ENCODE measurements at regions not wholly inside any gene's neighbourhood (a gene's known extent, or its start where the extent isn't known, plus 50 kb on each side); places are given as distances from the start of the nearest gene placed in this dataset.

GRCh38 chr2:40754912-40755311, 303.0 kb upstream of the SLC8A1 start:
- H3K27ac ChIP-seq (ENCODE audit: low read depth in 2 of 2, low read length in 2 of 2), result no peak overlapping the region
- no peaks in the 10 kb centered on the region for H3K36me3 ChIP-seq (ENCODE audit: control insufficient read depth in 2 of 2, insufficient read depth in 2 of 2, low read length in 2 of 2)
- H3K9ac ChIP-seq (ENCODE audit: low read depth in 1 of 2, low read length in 2 of 2), result no peak overlapping the region
- no peaks in the 10 kb centered on the region for H3K27me3 ChIP-seq (ENCODE audit: control insufficient read depth in 2 of 2, insufficient read depth in 2 of 2, low read length in 2 of 2)
- H3K4me3 ChIP-seq (ENCODE audit: low read length in 2 of 2), result no peak overlapping the region
- no peaks in the 10 kb centered on the region for H3K4me1 ChIP-seq (ENCODE audit: control insufficient read depth in 2 of 2, insufficient read depth in 2 of 2, low read length in 2 of 2)
- peaks cover 0 to 3% of the 10 kb centered on the region in 2 donors for H3K9me3 ChIP-seq (ENCODE audit: control insufficient read depth in 2 of 2, low read length in 2 of 2)

GRCh38 chr2:40758401-40759155, 306.7 kb upstream of the SLC8A1 start:
- no peaks in the 10 kb centered on the region for H3K36me3 ChIP-seq (ENCODE audit: control insufficient read depth in 2 of 2, insufficient read depth in 2 of 2, low read length in 2 of 2)
- H3K9me3 ChIP-seq (ENCODE audit: control insufficient read depth in 2 of 2, low read length in 2 of 2), result no peaks in the 10 kb centered on the region
- H3K4me3 ChIP-seq (ENCODE audit: low read length in 2 of 2), result no peak overlapping the region
- no peak overlapping the region for H3K27ac ChIP-seq (ENCODE audit: low read depth in 2 of 2, low read length in 2 of 2)
- H3K27me3 ChIP-seq (ENCODE audit: control insufficient read depth in 2 of 2, insufficient read depth in 2 of 2, low read length in 2 of 2), result no peaks in the 10 kb centered on the region
- no peaks in the 10 kb centered on the region for H3K4me1 ChIP-seq (ENCODE audit: control insufficient read depth in 2 of 2, insufficient read depth in 2 of 2, low read length in 2 of 2)
- no peak overlapping the region for H3K9ac ChIP-seq (ENCODE audit: low read depth in 1 of 2, low read length in 2 of 2)

- H3K4me3 ChIP-seq (ENCODE audit: low read length in 2 of 2), result no peak overlapping the region
- H3K27ac ChIP-seq (ENCODE audit: low read depth in 2 of 2, low read length in 2 of 2), result no peak overlapping the region
- H3K9me3 ChIP-seq (ENCODE audit: control insufficient read depth in 2 of 2, low read length in 2 of 2), result no peaks in the 10 kb centered on the region
- no peak overlapping the region for H3K9ac ChIP-seq (ENCODE audit: low read depth in 1 of 2, low read length in 2 of 2)
- H3K4me1 ChIP-seq (ENCODE audit: control insufficient read depth in 2 of 2, insufficient read depth in 2 of 2, low read length in 2 of 2), result no peaks in the 10 kb centered on the region
- no peaks in the 10 kb centered on the region for H3K27me3 ChIP-seq (ENCODE audit: control insufficient read depth in 2 of 2, insufficient read depth in 2 of 2, low read length in 2 of 2)
- H3K36me3 ChIP-seq (ENCODE audit: control insufficient read depth in 2 of 2, insufficient read depth in 2 of 2, low read length in 2 of 2), result no peaks in the 10 kb centered on the region
Measured at GRCh38 chr2:40760071-40760666, 308.3 kb upstream of the SLC8A1 start.

DNA sequence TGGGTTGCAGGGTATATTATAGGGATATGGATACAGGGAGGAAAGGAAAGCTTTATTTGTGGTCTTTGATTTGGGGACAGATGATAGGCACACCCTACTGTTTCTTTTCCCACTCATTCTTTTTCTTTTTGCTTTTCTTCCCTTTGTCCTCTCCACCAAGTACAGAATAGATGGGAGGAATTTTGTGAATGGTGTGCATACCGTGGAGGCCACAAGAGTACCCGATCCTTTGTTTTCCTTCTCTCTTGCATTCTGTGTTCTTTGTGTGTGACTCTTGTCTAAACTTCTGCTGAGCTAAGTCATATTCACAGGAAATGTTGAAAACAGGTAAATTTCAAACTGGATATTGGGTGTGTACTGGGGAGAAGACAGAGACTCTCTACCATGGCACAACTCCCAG, 321.4 kb upstream of the SLC8A1 start:
- no peaks in the 10 kb centered on the region for H3K9me3 ChIP-seq (ENCODE audit: control insufficient read depth in 2 of 2, low read length in 2 of 2)

GRCh38 chr2:40783704-40784103, 331.8 kb upstream of the SLC8A1 start:
- no peaks in the 10 kb centered on the region for H3K9me3 ChIP-seq (ENCODE audit: control insufficient read depth in 2 of 2, low read length in 2 of 2)
- no peak overlapping the region for H3K9ac ChIP-seq (ENCODE audit: low read depth in 1 of 2, low read length in 2 of 2)
- no peak overlapping the region for H3K27ac ChIP-seq (ENCODE audit: low read depth in 2 of 2, low read length in 2 of 2)
- no peaks in the 10 kb centered on the region for H3K27me3 ChIP-seq (ENCODE audit: control insufficient read depth in 2 of 2, insufficient read depth in 2 of 2, low read length in 2 of 2)
- no peaks in the 10 kb centered on the region for H3K36me3 ChIP-seq (ENCODE audit: control insufficient read depth in 2 of 2, insufficient read depth in 2 of 2, low read length in 2 of 2)
- H3K4me1 ChIP-seq (ENCODE audit: control insufficient read depth in 2 of 2, insufficient read depth in 2 of 2, low read length in 2 of 2), result no peaks in the 10 kb centered on the region
- H3K4me3 ChIP-seq (ENCODE audit: low read length in 2 of 2), result no peak overlapping the region

More for the DNA sequence above, 321.4 kb upstream of the SLC8A1 start:
- no peak overlapping the region for H3K9ac ChIP-seq (ENCODE audit: low read depth in 1 of 2, low read length in 2 of 2)
- H3K27ac ChIP-seq (ENCODE audit: low read depth in 2 of 2, low read length in 2 of 2), result no peak overlapping the region
- no peaks in the 10 kb centered on the region for H3K36me3 ChIP-seq (ENCODE audit: control insufficient read depth in 2 of 2, insufficient read depth in 2 of 2, low read length in 2 of 2)
- H3K4me3 ChIP-seq (ENCODE audit: low read length in 2 of 2), result no peak overlapping the region
- H3K27me3 ChIP-seq (ENCODE audit: control insufficient read depth in 2 of 2, insufficient read depth in 2 of 2, low read length in 2 of 2), result no peaks in the 10 kb centered on the region
- no peaks in the 10 kb centered on the region for H3K4me1 ChIP-seq (ENCODE audit: control insufficient read depth in 2 of 2, insufficient read depth in 2 of 2, low read length in 2 of 2)

DNA sequence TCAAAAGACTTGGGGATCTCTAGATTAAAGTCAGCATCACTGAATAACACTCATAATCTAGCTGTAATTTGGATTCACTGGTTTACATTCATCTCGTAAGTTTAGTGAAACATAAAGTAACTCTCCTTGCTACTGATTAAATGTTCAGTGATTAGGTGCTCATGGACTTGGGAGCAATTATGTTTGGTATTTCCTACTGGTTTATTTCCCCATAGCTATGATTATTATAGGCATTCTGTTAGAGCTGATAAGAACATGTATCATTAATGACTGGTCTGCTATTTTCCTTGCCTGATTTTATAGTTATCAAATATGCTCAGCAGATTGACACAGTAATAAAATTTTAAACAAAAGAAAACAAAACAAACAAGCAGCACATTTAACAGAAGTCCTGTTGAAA, 334.7 kb upstream of the SLC8A1 start:
- no peak overlapping the region for H3K27ac ChIP-seq (ENCODE audit: low read depth in 2 of 2, low read length in 2 of 2)
- no peaks in the 10 kb centered on the region for H3K4me1 ChIP-seq (ENCODE audit: control insufficient read depth in 2 of 2, insufficient read depth in 2 of 2, low read length in 2 of 2)
- H3K4me3 ChIP-seq (ENCODE audit: low read length in 2 of 2), result no peak overlapping the region
- H3K9ac ChIP-seq (ENCODE audit: low read depth in 1 of 2, low read length in 2 of 2), result no peak overlapping the region
- no peaks in the 10 kb centered on the region for H3K36me3 ChIP-seq (ENCODE audit: control insufficient read depth in 2 of 2, insufficient read depth in 2 of 2, low read length in 2 of 2)
- H3K9me3 ChIP-seq (ENCODE audit: control insufficient read depth in 2 of 2, low read length in 2 of 2), result no peaks in the 10 kb centered on the region
- no peaks in the 10 kb centered on the region for H3K27me3 ChIP-seq (ENCODE audit: control insufficient read depth in 2 of 2, insufficient read depth in 2 of 2, low read length in 2 of 2)

DNA sequence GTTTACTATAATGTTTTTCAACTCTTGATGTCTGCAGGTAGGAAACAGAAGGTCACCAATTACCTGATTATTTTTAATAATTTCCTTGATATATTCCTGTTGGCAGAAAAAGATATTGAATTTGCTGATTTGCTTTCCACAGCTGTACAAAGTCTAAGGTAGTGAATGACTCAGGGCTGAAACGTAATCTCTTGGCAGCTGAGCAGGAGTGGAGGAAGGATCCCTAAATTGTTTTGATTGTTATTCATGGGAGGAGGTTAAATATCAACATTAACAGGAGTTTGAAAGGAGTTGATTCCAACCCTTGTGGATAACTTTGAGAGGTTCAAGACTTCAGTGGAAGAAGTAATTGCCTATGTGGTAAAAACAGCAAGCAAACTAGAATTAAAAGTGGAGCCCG, 345.2 kb upstream of the SLC8A1 start:
- no peaks in the 10 kb centered on the region for H3K36me3 ChIP-seq (ENCODE audit: control insufficient read depth in 2 of 2, insufficient read depth in 2 of 2, low read length in 2 of 2)
- H3K4me3 ChIP-seq (ENCODE audit: low read length in 2 of 2), result no peak overlapping the region

DNA sequence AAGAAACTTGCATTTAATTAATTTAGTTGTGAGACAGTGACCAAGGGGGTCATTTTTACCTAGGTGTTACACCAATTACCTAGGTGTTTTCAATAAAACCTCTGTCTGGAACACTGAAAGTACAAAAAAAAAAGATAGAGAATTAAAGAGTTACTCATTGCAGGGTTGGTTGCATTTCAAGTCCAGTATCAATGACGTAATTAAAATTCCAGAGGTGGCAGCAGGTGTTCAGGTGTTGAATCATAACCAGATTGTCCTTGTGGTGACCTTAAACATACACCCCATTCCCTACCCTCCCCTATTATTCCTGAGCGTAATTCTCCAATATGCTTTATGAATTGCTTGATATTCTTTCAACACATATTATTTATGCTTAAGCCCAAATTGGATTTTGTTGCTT, 352.0 kb upstream of the SLC8A1 start:
- H3K4me1 ChIP-seq (ENCODE audit: control insufficient read depth in 2 of 2, insufficient read depth in 2 of 2, low read length in 2 of 2), result no peaks in the 10 kb centered on the region
- no peak overlapping the region for H3K4me3 ChIP-seq (ENCODE audit: low read length in 2 of 2)
- no peak overlapping the region for H3K27ac ChIP-seq (ENCODE audit: low read depth in 2 of 2, low read length in 2 of 2)
- H3K9ac ChIP-seq (ENCODE audit: low read depth in 1 of 2, low read length in 2 of 2), result no peak overlapping the region
- H3K27me3 ChIP-seq (ENCODE audit: control insufficient read depth in 2 of 2, insufficient read depth in 2 of 2, low read length in 2 of 2), result no peaks in the 10 kb centered on the region
- H3K36me3 ChIP-seq (ENCODE audit: control insufficient read depth in 2 of 2, insufficient read depth in 2 of 2, low read length in 2 of 2), result no peaks in the 10 kb centered on the region
- no peaks in the 10 kb centered on the region for H3K9me3 ChIP-seq (ENCODE audit: control insufficient read depth in 2 of 2, low read length in 2 of 2)

More for the DNA sequence above, 345.2 kb upstream of the SLC8A1 start:
- Histone ChIP-seq H3K4me1 (ENCODE audit: control insufficient read depth in 2 of 2, insufficient read depth in 2 of 2, low read length in 2 of 2) (no peaks in the 10 kb centered on the region), H3K9ac (ENCODE audit: low read depth in 1 of 2, low read length in 2 of 2) (no peak overlapping the region), H3K9me3 (ENCODE audit: control insufficient read depth in 2 of 2, low read length in 2 of 2) (peaks cover 0 to 2% of the 10 kb centered on the region in 2 donors), H3K27ac (ENCODE audit: low read depth in 2 of 2, low read length in 2 of 2) (no peak overlapping the region), H3K27me3 (ENCODE audit: control insufficient read depth in 2 of 2, insufficient read depth in 2 of 2, low read length in 2 of 2) (no peaks in the 10 kb centered on the region)

GRCh38 chr2:40809156-40809555, 357.3 kb upstream of the SLC8A1 start:
- Histone ChIP-seq H3K4me3 (ENCODE audit: low read length in 2 of 2) (no peak overlapping the region), H3K9me3 (ENCODE audit: control insufficient read depth in 2 of 2, low read length in 2 of 2) (no peaks in the 10 kb centered on the region), H3K4me1 (ENCODE audit: control insufficient read depth in 2 of 2, insufficient read depth in 2 of 2, low read length in 2 of 2) (no peaks in the 10 kb centered on the region), H3K9ac (ENCODE audit: low read depth in 1 of 2, low read length in 2 of 2) (no peak overlapping the region), H3K36me3 (ENCODE audit: control insufficient read depth in 2 of 2, insufficient read depth in 2 of 2, low read length in 2 of 2) (no peaks in the 10 kb centered on the region), H3K27ac (ENCODE audit: low read depth in 2 of 2, low read length in 2 of 2) (no peak overlapping the region), H3K27me3 (ENCODE audit: control insufficient read depth in 2 of 2, insufficient read depth in 2 of 2, low read length in 2 of 2) (no peaks in the 10 kb centered on the region)

- H3K9me3 ChIP-seq (ENCODE audit: control insufficient read depth in 2 of 2, low read length in 2 of 2), result no peaks in the 10 kb centered on the region
- H3K27me3 ChIP-seq (ENCODE audit: control insufficient read depth in 2 of 2, insufficient read depth in 2 of 2, low read length in 2 of 2), result no peaks in the 10 kb centered on the region
- H3K9ac ChIP-seq (ENCODE audit: low read depth in 1 of 2, low read length in 2 of 2), result no peak overlapping the region
- H3K4me1 ChIP-seq (ENCODE audit: control insufficient read depth in 2 of 2, insufficient read depth in 2 of 2, low read length in 2 of 2), result no peaks in the 10 kb centered on the region
- H3K27ac ChIP-seq (ENCODE audit: low read depth in 2 of 2, low read length in 2 of 2), result no peak overlapping the region
- no peak overlapping the region for H3K4me3 ChIP-seq (ENCODE audit: low read length in 2 of 2)
- H3K36me3 ChIP-seq (ENCODE audit: control insufficient read depth in 2 of 2, insufficient read depth in 2 of 2, low read length in 2 of 2), result no peaks in the 10 kb centered on the region
Measured at GRCh38 chr2:40814616-40815015, 362.7 kb upstream of the SLC8A1 start.

Data from mucosa of rectum (tissue), 2 donors.